ENCODE measurements at regions not wholly inside any gene's neighbourhood (a gene's known extent, or its start where the extent isn't known, plus 50 kb on each side); places are given as distances from the start of the nearest gene placed in this dataset.

DNA sequence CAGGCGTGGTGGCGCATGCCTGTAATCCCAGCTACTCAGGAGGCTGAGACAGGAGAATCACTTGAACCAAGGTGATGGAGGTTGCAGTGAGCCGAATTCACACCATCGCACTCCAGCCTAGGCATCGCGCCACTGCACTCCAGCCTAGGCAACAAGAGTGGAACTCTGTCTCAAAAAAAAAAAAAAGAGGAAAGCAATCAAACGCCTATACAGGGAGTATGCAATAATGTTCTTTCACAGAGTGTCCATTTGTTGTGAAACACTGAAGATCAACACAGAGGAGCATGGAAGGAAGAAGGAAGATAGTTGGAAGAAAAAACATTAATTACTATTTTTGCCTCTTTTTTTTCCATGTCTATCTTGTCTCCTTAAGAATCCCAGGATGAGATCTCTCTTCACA, 113.4 kb downstream of the FBXO8 start:
- TF ChIP-seq RAD21 (IDR thresholded peaks at IDR 0.05 in 1 of 2, conservative IDR thresholded peaks at IDR 0.05 in 1 of 2; ENCODE audit: low read depth in 2 of 2, low read length in 2 of 2) (no peak), JUN (IDR thresholded peaks at IDR 0.05; ENCODE audit: low read depth, low read length) (no peak), CEBPB (IDR thresholded peaks at IDR 0.05; ENCODE audit: low read depth, low read length) (no peak), CHD1 (IDR thresholded peaks at IDR 0.05; ENCODE audit: low read depth, low read length) (no peak), TEAD4 (IDR thresholded peaks at IDR 0.05; ENCODE audit: low read depth, low read length) (no peak), EP300 (IDR thresholded peaks at IDR 0.05; ENCODE audit: borderline replicate concordance in 1 of 2, low read depth in 2 of 2, low read length in 2 of 2) (no peak), POLR2A (IDR thresholded peaks at IDR 0.05; ENCODE audit: control extremely low read depth in 1 of 2, low read depth in 2 of 2, low read length in 2 of 2) (no peak)
- TF ChIP-seq, protein P1, sequence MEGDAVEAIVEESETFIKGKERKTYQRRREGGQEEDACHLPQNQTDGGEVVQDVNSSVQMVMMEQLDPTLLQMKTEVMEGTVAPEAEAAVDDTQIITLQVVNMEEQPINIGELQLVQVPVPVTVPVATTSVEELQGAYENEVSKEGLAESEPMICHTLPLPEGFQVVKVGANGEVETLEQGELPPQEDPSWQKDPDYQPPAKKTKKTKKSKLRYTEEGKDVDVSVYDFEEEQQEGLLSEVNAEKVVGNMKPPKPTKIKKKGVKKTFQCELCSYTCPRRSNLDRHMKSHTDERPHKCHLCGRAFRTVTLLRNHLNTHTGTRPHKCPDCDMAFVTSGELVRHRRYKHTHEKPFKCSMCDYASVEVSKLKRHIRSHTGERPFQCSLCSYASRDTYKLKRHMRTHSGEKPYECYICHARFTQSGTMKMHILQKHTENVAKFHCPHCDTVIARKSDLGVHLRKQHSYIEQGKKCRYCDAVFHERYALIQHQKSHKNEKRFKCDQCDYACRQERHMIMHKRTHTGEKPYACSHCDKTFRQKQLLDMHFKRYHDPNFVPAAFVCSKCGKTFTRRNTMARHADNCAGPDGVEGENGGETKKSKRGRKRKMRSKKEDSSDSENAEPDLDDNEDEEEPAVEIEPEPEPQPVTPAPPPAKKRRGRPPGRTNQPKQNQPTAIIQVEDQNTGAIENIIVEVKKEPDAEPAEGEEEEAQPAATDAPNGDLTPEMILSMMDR (IDR thresholded peaks at IDR 0.05; ENCODE audit: control extremely low read depth in 1 of 3, insufficient read depth in 1 of 3, low read depth in 1 of 3, low read length in 3 of 3) = no peak
